OCI-LY3 (cell line): ENCODE measurements at regions not wholly inside any gene's neighbourhood (a gene's known extent, or its start where the extent isn't known, plus 50 kb on each side); places are given as distances from the start of the nearest gene placed in this dataset.

Source experiments
- EZH2phosphoT487 ChIP-seq: fragments of 200-600 bp; shearing (Covaris generic); IDR thresholded peaks from 2 replicates; pipeline ENCODE4 v1.6.1; 2018; ENCODE audit warnings: antibody characterized with exemption, mixed run types, low read depth
- TF ChIP-seq, protein P1 (sequence below): fragments of 200-600, 300-600 bp; sonication (generic); IDR thresholded peaks from 2 replicates; pipeline ENCODE4 v1.5.1; 2014; ENCODE audit warnings: antibody characterized with exemption, low read length, low read depth

GRCh38 chr1:82455342-82455741 is 654.6 kb downstream of the ADGRL2 start:
- TF ChIP-seq, protein P1, sequence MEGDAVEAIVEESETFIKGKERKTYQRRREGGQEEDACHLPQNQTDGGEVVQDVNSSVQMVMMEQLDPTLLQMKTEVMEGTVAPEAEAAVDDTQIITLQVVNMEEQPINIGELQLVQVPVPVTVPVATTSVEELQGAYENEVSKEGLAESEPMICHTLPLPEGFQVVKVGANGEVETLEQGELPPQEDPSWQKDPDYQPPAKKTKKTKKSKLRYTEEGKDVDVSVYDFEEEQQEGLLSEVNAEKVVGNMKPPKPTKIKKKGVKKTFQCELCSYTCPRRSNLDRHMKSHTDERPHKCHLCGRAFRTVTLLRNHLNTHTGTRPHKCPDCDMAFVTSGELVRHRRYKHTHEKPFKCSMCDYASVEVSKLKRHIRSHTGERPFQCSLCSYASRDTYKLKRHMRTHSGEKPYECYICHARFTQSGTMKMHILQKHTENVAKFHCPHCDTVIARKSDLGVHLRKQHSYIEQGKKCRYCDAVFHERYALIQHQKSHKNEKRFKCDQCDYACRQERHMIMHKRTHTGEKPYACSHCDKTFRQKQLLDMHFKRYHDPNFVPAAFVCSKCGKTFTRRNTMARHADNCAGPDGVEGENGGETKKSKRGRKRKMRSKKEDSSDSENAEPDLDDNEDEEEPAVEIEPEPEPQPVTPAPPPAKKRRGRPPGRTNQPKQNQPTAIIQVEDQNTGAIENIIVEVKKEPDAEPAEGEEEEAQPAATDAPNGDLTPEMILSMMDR: no peak
- TF ChIP-seq EZH2phosphoT487: no peak
